GM12878 (cell line): ENCODE measurements at regions not wholly inside any gene's neighbourhood (a gene's known extent, or its start where the extent isn't known, plus 50 kb on each side); places are given as distances from the start of the nearest gene placed in this dataset.

Source experiments
- ATAC-seq: fragments of 200-7000 bp; cut with Tn5 transposase; 3 replicates; pipeline ENCODE4 v1.9.1; 2020; ENCODE audit warnings: mild to moderate bottlenecking, moderate library complexity
- BruUV-seq: library from RNA; stranded (reverse); fragments of 400-500 nt; replicated peaks from 2 replicates; lab custom pipeline; 2021; lab: Mats Ljungman, UMichigan
- CTCF ChIA-PET: fragments of 300-600 bp; sonication (Branson Sonifier 250); formaldehyde crosslinking; extraction: SDS; loops from one replicate; lab custom pipeline; 2021; ENCODE audit warnings: inconsistent platforms; lab: Yijun Ruan, JAX
- POLR2A ChIA-PET: fragments of 350-600 bp; formaldehyde crosslinking; extraction: SDS; loops from one replicate; lab custom pipeline; 2021; ENCODE audit warnings: inconsistent platforms; lab: Charles Lee
- RAD21 ChIA-PET: fragments of 300-600 bp; sonication (Branson Sonifier 250); formaldehyde crosslinking; loops from one replicate; lab custom pipeline; 2023; ENCODE audit warnings: antibody characterized with exemption; ENCODE audit not compliant: unreplicated experiment; lab: Charles Lee
- SMC1A ChIA-PET: fragments of 300-600 bp; sonication (Branson Sonifier 250); formaldehyde crosslinking; loops from one replicate; lab custom pipeline; 2023; ENCODE audit not compliant: unreplicated experiment, uncharacterized antibody; lab: Charles Lee
- DNase-seq: peaks from one replicate; pipeline ENCODE4 v3.0.0-alpha.2; 2011; ENCODE audit warnings: low read depth, low spot score
- FAIRE-seq: peaks from 3 replicates; lab custom pipeline; 2011; peaks lifted over from hg19 to GRCh38; lab: Jason Lieb, UNC
- H2AFZ ChIP-seq: 2 replicates; pipeline ENCODE4 v1.6.0; 2011; ENCODE audit warnings: low read depth, low read length, control low read depth; ENCODE audit not compliant: control insufficient read depth
- H3K27ac ChIP-seq: 2 replicates; pipeline ENCODE4 v1.5.1; 2011; ENCODE audit warnings: control low read depth; ENCODE audit not compliant: control insufficient read depth, insufficient read depth
- H3K27me3 ChIP-seq, 2 experiments: replicated peaks in 1 of 2; 2 replicates each; pipeline versions ENCODE4 v1.6.0 to v1.6.1; 2011; ENCODE audit warnings: low read length in 1 of 2; ENCODE audit not compliant: control insufficient read depth in 2 of 2, insufficient read depth in 2 of 2
- H3K36me3 ChIP-seq, 2 experiments: 2 replicates each; pipeline ENCODE4 v1.5.1; 2011; ENCODE audit warnings: low read length in 1 of 2; ENCODE audit not compliant: control insufficient read depth in 2 of 2, insufficient read depth in 2 of 2
- H3K4me1 ChIP-seq: 2 replicates; pipeline ENCODE4 v1.6.1; 2011; ENCODE audit warnings: mild to moderate bottlenecking, low read length, moderate library complexity, mixed read lengths; ENCODE audit not compliant: control insufficient read depth, insufficient read depth
- H3K4me2 ChIP-seq: 2 replicates; pipeline ENCODE4 v1.6.0; 2011; ENCODE audit warnings: control low read depth; ENCODE audit not compliant: control insufficient read depth, insufficient read depth
- H3K4me3 ChIP-seq: fragments of 200-600 bp; sonication (generic); 2 replicates; pipeline ENCODE4 v1.5.1; 2016
- H3K79me2 ChIP-seq: 2 replicates; pipeline ENCODE4 v1.6.0; 2011; ENCODE audit warnings: low read length; ENCODE audit not compliant: control insufficient read depth, insufficient read depth
- H3K9ac ChIP-seq: 2 replicates; pipeline ENCODE4 v1.8.0; 2011; ENCODE audit warnings: low read length, control low read depth, mixed read lengths; ENCODE audit not compliant: control insufficient read depth, insufficient read depth
- H3K9me3 ChIP-seq: replicated peaks from 3 replicates; pipeline ENCODE4 v1.5.1; 2011; ENCODE audit warnings: mild to moderate bottlenecking, low read length; ENCODE audit not compliant: control insufficient read depth, insufficient read depth
- H4K20me1 ChIP-seq: 2 replicates; pipeline ENCODE4 v1.6.0; 2011; ENCODE audit not compliant: control insufficient read depth, insufficient read depth
- CBX3 ChIP-seq: fragments of 200-600 bp; sonication (generic); IDR thresholded peaks from 2 replicates; pipeline ENCODE4 v1.6.1; 2016; ENCODE audit warnings: low read depth, borderline replicate concordance
- FOXK2 ChIP-seq: fragments of 450-650 bp; IDR thresholded peaks from 2 replicates; pipeline ENCODE4 v1.6.1; 2017; ENCODE audit warnings: mild to moderate bottlenecking, moderate library complexity
- RELA ChIP-seq: fragments of 450-650 bp; IDR thresholded peaks from 2 replicates; pipeline ENCODE4 v1.8.0; 2014; ENCODE audit warnings: borderline replicate concordance; ENCODE audit not compliant: partially characterized antibody
- SMAD1 ChIP-seq: fragments of 450-650 bp; IDR thresholded peaks from 2 replicates; pipeline ENCODE4 v1.6.1; 2018; ENCODE audit warnings: mild to moderate bottlenecking, low read depth; ENCODE audit not compliant: partially characterized antibody
- SPI1 ChIP-seq: IDR thresholded peaks from 2 replicates; pipeline ENCODE4 v1.6.1; 2011; ENCODE audit warnings: low read depth, mild to moderate bottlenecking, low read length, moderate library complexity, borderline replicate concordance; ENCODE audit not compliant: insufficient read depth
- WRNIP1 ChIP-seq: IDR thresholded peaks from 2 replicates; pipeline ENCODE4 v1.6.1; 2011; ENCODE audit warnings: low read depth, low read length, improper control_type of control experiment, borderline replicate concordance
- ZNF207 ChIP-seq: fragments of 450-650 bp; IDR thresholded peaks from 2 replicates; pipeline ENCODE4 v1.6.1; 2014; ENCODE audit warnings: antibody characterized with exemption, mild to moderate bottlenecking, borderline replicate concordance
- ZNF622 ChIP-seq: fragments of 450-650 bp; IDR thresholded peaks from 2 replicates; pipeline ENCODE4 v1.6.1; 2017; ENCODE audit warnings: mild to moderate bottlenecking, inconsistent platforms
- WGBS: methylation state at CpG from one replicate; pipeline ENCODE4 v1.1.6; 2016; ENCODE audit warnings: low lambda C conversion rate; ENCODE audit not compliant: insufficient replicate concordance, insufficient coverage; ENCODE audit errors: missing lambda C conversion rate; 5-methylcytosine and 5-hydroxymethylcytosine counted together
- in situ Hi-C: fragments of 300-500 bp; cut with MboI; formaldehyde crosslinking; loops from 9 replicates; pipeline ENCODE4 v1.14.3; 2018; ENCODE audit warnings: mixed read lengths
- intact Hi-C: fragments of 100-400 bp; cut with micrococcal nuclease; formaldehyde crosslinking; loops from one replicate; pipeline ENCODE4 v1.14.2; 2022; ENCODE audit not compliant: unreplicated experiment
- TF ChIP-seq, protein P1 (sequence below): fragments of 450-650 bp; IDR thresholded peaks from 2 replicates; pipeline ENCODE4 v1.6.1; 2014; ENCODE audit warnings: mild to moderate bottlenecking
- TF ChIP-seq, protein P2 (sequence below): fragments of 450-650 bp; IDR thresholded peaks from 2 replicates; pipeline ENCODE4 v1.6.1; 2017; ENCODE audit warnings: low read depth, mild to moderate bottlenecking, moderate library complexity
- TF ChIP-seq, protein P3 (sequence below): fragments of 450-650 bp; IDR thresholded peaks from 2 replicates; pipeline ENCODE4 v1.6.1; 2017; ENCODE audit warnings: borderline replicate concordance
- TF ChIP-seq, protein P4 (sequence below): fragments of 150-350 bp; IDR thresholded peaks from 2 replicates; pipeline ENCODE4 v1.6.1; 2014; ENCODE audit warnings: mild to moderate bottlenecking, low read depth, low read length
- TF ChIP-seq, protein P5 (sequence below): fragments of 450-650 bp; IDR thresholded peaks from 2 replicates; pipeline ENCODE4 v1.6.1; 2017; ENCODE audit warnings: mild to moderate bottlenecking, low read depth, inconsistent platforms; ENCODE audit not compliant: poor library complexity, severe bottlenecking

DNA sequence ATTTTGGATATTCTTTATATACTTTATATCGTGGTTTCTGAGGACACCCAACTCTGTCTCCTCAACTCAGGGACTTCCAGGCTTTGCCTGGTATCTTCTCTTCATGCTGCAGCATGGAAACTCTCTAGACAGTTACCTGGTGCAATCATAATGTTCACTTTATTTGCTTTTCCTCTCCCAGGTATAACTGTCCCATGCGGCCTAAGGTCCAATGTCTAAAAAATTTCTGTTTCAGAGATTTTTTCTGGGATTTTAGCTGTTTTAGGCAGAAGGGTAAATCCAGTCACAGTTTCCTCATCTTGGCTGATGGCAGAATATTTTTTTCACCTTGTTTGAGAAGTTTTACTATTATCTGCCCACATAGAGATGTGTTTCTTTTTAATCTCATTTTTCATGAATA, 139.9 kb upstream of the KCNMB2 start:
- Histone ChIP-seq H3K27me3 (no peaks in the 10 kb centered on the region), H2AFZ (no peak overlapping the region), H3K27ac (no peak overlapping the region), H3K4me2 (no peak overlapping the region), H3K4me1 (no peaks in the 10 kb centered on the region), H3K36me3 (no peaks in the 10 kb centered on the region), H3K9ac (no peak overlapping the region), H4K20me1 (no peaks in the 10 kb centered on the region), H3K9me3 (no peaks in the 10 kb centered on the region), H3K4me3 (no peak overlapping the region), H3K79me2 (no peaks in the 10 kb centered on the region)
- ChIA-PET SMC1A (no interaction called here), CTCF (interaction anchor here (0.6 kb wide), 1 partner anchor 78 kb away, joined by 3 read pairs; no protein-coding TSS in a partner anchor), POLR2A (no interaction called here), RAD21 (no interaction called here)
- DNase-seq (no peak), FAIRE-seq (no peak), ATAC-seq (no peak)
- in situ Hi-C loops: no loop called here
- no TSS peak for BruUV-seq
- 27% methylated on average over 2 of the region's 2 CpGs for WGBS
- intact Hi-C loops: no loop called here
- TF ChIP-seq WRNIP1 (no peak), SPI1 (no peak), SMAD1 (no peak), RELA (no peak), FOXK2 (no peak), CBX3 (no peak), ZNF622 (no peak), ZNF207 (no peak)
- TF ChIP-seq, protein P1, sequence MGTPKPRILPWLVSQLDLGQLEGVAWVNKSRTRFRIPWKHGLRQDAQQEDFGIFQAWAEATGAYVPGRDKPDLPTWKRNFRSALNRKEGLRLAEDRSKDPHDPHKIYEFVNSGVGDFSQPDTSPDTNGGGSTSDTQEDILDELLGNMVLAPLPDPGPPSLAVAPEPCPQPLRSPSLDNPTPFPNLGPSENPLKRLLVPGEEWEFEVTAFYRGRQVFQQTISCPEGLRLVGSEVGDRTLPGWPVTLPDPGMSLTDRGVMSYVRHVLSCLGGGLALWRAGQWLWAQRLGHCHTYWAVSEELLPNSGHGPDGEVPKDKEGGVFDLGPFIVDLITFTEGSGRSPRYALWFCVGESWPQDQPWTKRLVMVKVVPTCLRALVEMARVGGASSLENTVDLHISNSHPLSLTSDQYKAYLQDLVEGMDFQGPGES: no peak
- TF ChIP-seq, protein P2, sequence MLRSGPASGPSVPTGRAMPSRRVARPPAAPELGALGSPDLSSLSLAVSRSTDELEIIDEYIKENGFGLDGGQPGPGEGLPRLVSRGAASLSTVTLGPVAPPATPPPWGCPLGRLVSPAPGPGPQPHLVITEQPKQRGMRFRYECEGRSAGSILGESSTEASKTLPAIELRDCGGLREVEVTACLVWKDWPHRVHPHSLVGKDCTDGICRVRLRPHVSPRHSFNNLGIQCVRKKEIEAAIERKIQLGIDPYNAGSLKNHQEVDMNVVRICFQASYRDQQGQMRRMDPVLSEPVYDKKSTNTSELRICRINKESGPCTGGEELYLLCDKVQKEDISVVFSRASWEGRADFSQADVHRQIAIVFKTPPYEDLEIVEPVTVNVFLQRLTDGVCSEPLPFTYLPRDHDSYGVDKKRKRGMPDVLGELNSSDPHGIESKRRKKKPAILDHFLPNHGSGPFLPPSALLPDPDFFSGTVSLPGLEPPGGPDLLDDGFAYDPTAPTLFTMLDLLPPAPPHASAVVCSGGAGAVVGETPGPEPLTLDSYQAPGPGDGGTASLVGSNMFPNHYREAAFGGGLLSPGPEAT: no peak
- TF ChIP-seq, protein P3, sequence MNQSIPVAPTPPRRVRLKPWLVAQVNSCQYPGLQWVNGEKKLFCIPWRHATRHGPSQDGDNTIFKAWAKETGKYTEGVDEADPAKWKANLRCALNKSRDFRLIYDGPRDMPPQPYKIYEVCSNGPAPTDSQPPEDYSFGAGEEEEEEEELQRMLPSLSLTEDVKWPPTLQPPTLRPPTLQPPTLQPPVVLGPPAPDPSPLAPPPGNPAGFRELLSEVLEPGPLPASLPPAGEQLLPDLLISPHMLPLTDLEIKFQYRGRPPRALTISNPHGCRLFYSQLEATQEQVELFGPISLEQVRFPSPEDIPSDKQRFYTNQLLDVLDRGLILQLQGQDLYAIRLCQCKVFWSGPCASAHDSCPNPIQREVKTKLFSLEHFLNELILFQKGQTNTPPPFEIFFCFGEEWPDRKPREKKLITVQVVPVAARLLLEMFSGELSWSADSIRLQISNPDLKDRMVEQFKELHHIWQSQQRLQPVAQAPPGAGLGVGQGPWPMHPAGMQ: no peak
- TF ChIP-seq, protein P4, sequence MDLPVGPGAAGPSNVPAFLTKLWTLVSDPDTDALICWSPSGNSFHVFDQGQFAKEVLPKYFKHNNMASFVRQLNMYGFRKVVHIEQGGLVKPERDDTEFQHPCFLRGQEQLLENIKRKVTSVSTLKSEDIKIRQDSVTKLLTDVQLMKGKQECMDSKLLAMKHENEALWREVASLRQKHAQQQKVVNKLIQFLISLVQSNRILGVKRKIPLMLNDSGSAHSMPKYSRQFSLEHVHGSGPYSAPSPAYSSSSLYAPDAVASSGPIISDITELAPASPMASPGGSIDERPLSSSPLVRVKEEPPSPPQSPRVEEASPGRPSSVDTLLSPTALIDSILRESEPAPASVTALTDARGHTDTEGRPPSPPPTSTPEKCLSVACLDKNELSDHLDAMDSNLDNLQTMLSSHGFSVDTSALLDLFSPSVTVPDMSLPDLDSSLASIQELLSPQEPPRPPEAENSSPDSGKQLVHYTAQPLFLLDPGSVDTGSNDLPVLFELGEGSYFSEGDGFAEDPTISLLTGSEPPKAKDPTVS: no peak
- TF ChIP-seq, protein P5, sequence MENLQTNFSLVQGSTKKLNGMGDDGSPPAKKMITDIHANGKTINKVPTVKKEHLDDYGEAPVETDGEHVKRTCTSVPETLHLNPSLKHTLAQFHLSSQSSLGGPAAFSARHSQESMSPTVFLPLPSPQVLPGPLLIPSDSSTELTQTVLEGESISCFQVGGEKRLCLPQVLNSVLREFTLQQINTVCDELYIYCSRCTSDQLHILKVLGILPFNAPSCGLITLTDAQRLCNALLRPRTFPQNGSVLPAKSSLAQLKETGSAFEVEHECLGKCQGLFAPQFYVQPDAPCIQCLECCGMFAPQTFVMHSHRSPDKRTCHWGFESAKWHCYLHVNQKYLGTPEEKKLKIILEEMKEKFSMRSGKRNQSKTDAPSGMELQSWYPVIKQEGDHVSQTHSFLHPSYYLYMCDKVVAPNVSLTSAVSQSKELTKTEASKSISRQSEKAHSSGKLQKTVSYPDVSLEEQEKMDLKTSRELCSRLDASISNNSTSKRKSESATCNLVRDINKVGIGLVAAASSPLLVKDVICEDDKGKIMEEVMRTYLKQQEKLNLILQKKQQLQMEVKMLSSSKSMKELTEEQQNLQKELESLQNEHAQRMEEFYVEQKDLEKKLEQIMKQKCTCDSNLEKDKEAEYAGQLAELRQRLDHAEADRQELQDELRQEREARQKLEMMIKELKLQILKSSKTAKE: no peak
